ENCODE measurements at regions not wholly inside any gene's neighbourhood (a gene's known extent, or its start where the extent isn't known, plus 50 kb on each side); places are given as distances from the start of the nearest gene placed in this dataset.
A peak's percentile ranks its signal among the peaks of the same experiment; 100 is the strongest.
"Not testable (repeated sequence)": the region's sequence is repeated elsewhere in the genome, so short reads cannot be mapped to it uniquely, and the experiment has no call there.

GRCh38 chr17:27038676-27039075 is 255.2 kb upstream of the WSB1 start:
- H3K4me3 ChIP-seq (IDR thresholded peaks at IDR 0.05; ENCODE audit: insufficient read depth, low read depth, low read length) = no peak overlapping the region
- TF ChIP-seq, protein P1, sequence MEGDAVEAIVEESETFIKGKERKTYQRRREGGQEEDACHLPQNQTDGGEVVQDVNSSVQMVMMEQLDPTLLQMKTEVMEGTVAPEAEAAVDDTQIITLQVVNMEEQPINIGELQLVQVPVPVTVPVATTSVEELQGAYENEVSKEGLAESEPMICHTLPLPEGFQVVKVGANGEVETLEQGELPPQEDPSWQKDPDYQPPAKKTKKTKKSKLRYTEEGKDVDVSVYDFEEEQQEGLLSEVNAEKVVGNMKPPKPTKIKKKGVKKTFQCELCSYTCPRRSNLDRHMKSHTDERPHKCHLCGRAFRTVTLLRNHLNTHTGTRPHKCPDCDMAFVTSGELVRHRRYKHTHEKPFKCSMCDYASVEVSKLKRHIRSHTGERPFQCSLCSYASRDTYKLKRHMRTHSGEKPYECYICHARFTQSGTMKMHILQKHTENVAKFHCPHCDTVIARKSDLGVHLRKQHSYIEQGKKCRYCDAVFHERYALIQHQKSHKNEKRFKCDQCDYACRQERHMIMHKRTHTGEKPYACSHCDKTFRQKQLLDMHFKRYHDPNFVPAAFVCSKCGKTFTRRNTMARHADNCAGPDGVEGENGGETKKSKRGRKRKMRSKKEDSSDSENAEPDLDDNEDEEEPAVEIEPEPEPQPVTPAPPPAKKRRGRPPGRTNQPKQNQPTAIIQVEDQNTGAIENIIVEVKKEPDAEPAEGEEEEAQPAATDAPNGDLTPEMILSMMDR (conservative IDR thresholded peaks at IDR 0.05; ENCODE audit: low read depth, low read length) = 0 out of 2 replicates have a peak, but pooled peaks have one; percentile 33
- H3K4me2 ChIP-seq = no peak overlapping the region

GRCh38 chr17:27045039-27045438 is 248.9 kb upstream of the WSB1 start:
- not testable (repeated sequence) for H2AFZ ChIP-seq (ENCODE audit: low read depth); H3K36me3 ChIP-seq (ENCODE audit: insufficient read depth); H3K27me3 ChIP-seq (ENCODE audit: insufficient read depth, low read depth); H3K79me2 ChIP-seq (ENCODE audit: insufficient read depth, low read depth); H3K4me2 ChIP-seq; H3K27ac ChIP-seq; H3K9ac ChIP-seq; H3K4me3 ChIP-seq (IDR thresholded peaks at IDR 0.05; ENCODE audit: insufficient read depth, low read depth, low read length); H4K20me1 ChIP-seq (ENCODE audit: insufficient read depth); H3K4me1 ChIP-seq (ENCODE audit: low read depth, poor library complexity, severe bottlenecking)

More at GRCh38 chr17:27038676-27039075, 255.2 kb upstream of the WSB1 start:
- H3K4me1 ChIP-seq (ENCODE audit: low read depth, poor library complexity, severe bottlenecking) = no peaks in the 10 kb centered on the region
- H3K79me2 ChIP-seq (ENCODE audit: insufficient read depth, low read depth) = no peaks in the 10 kb centered on the region
- no peak overlapping the region for H2AFZ ChIP-seq (ENCODE audit: low read depth)
- no peak overlapping the region for H3K9ac ChIP-seq
- H4K20me1 ChIP-seq (ENCODE audit: insufficient read depth) = no peaks in the 10 kb centered on the region
- no peaks in the 10 kb centered on the region for H3K36me3 ChIP-seq (ENCODE audit: insufficient read depth)
- H3K27ac ChIP-seq = no peak overlapping the region
- no peaks in the 10 kb centered on the region for H3K27me3 ChIP-seq (ENCODE audit: insufficient read depth, low read depth)

DNA sequence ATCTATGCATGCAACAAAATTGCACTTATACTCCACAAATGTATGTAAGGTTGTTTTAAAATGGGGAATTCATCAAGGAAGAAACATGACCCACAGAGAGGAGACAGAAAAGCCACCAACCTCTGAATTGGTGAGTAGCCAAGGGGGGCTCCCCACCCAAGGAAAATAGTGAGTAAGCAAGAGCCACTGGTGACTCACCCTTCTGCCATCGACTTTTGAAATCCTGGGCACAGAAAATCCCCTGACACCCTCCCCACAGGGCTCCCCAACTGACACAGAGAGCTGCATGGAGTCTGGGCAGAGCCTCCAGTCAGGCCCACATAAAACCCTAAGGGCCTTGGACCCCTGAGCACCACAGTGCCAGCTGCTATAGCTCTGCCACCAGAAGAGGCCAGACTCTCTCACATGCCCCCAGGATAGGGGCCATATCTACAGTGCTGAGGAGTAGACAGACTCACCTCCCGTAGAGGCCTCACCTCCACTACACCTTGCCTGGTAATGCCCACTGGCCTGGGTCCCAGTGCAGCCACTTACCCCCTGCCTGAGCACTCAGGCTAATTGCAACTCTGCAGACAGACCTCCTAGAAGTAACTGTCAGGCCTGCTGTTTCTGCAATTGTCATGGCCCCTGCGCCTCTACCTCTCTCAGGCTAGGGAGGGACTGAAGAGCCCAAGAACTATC is 244.7 kb upstream of the WSB1 start:
- Histone ChIP-seq H3K27me3 (ENCODE audit: insufficient read depth, low read depth) (no peaks in the 10 kb centered on the region), H3K4me2 (no peak overlapping the region), H3K9ac (no peak overlapping the region), H3K4me3 (IDR thresholded peaks at IDR 0.05; ENCODE audit: insufficient read depth, low read depth, low read length) (no peak overlapping the region), H2AFZ (ENCODE audit: low read depth) (no peak overlapping the region), H3K36me3 (ENCODE audit: insufficient read depth) (no peaks in the 10 kb centered on the region), H4K20me1 (ENCODE audit: insufficient read depth) (no peaks in the 10 kb centered on the region), H3K4me1 (ENCODE audit: low read depth, poor library complexity, severe bottlenecking) (no peaks in the 10 kb centered on the region), H3K27ac (no peak overlapping the region), H3K79me2 (ENCODE audit: insufficient read depth, low read depth) (no peaks in the 10 kb centered on the region)
- TF ChIP-seq, protein P1 (conservative IDR thresholded peaks at IDR 0.05; ENCODE audit: low read depth, low read length) = no peak

DNA sequence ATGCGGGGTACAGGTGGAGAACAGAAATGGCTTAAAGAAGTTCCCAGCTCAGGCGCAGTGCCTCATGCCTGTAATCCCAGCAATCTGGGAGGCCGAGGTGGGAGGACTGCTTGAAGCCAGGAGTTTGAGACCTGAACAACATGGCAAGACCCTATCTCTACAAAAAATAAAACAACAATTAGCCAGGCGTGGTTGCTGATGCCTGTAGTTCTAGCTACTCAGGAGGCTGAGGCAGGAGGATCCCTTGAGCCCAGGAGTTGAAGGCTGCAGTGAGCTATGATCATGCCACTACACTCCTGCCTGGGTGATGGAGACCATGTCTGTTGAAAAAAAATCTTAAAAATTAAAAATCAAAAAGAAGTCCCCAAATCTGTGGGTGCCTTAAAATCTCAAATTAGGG is 228.3 kb upstream of the WSB1 start:
- Histone ChIP-seq H3K4me2 (no peak overlapping the region), H3K9ac (no peak overlapping the region), H3K4me1 (ENCODE audit: low read depth, poor library complexity, severe bottlenecking) (no peaks in the 10 kb centered on the region), H3K27me3 (ENCODE audit: insufficient read depth, low read depth) (no peaks in the 10 kb centered on the region), H2AFZ (ENCODE audit: low read depth) (no peak overlapping the region), H3K4me3 (IDR thresholded peaks at IDR 0.05; ENCODE audit: insufficient read depth, low read depth, low read length) (no peak overlapping the region), H3K27ac (no peak overlapping the region), H3K79me2 (ENCODE audit: insufficient read depth, low read depth) (no peaks in the 10 kb centered on the region), H3K36me3 (ENCODE audit: insufficient read depth) (no peaks in the 10 kb centered on the region), H4K20me1 (ENCODE audit: insufficient read depth) (no peaks in the 10 kb centered on the region)
- TF ChIP-seq, protein P1 (conservative IDR thresholded peaks at IDR 0.05; ENCODE audit: low read depth, low read length) = no peak

GRCh38 chr17:27066315-27066714 is 227.6 kb upstream of the WSB1 start:
- no peak overlapping the region for H3K4me3 ChIP-seq (IDR thresholded peaks at IDR 0.05; ENCODE audit: insufficient read depth, low read depth, low read length)
- H2AFZ ChIP-seq (ENCODE audit: low read depth) = no peak overlapping the region
- H3K4me2 ChIP-seq = no peak overlapping the region
- no peak overlapping the region for H3K9ac ChIP-seq
- no peaks in the 10 kb centered on the region for H3K4me1 ChIP-seq (ENCODE audit: low read depth, poor library complexity, severe bottlenecking)
- no peaks in the 10 kb centered on the region for H3K27me3 ChIP-seq (ENCODE audit: insufficient read depth, low read depth)
- no peaks in the 10 kb centered on the region for H3K79me2 ChIP-seq (ENCODE audit: insufficient read depth, low read depth)
- no peaks in the 10 kb centered on the region for H3K36me3 ChIP-seq (ENCODE audit: insufficient read depth)
- no peaks in the 10 kb centered on the region for H4K20me1 ChIP-seq (ENCODE audit: insufficient read depth)
- TF ChIP-seq, protein P1 (conservative IDR thresholded peaks at IDR 0.05; ENCODE audit: low read depth, low read length) = no peak
- H3K27ac ChIP-seq = no peak overlapping the region
